HuH-7 (cell line): ENCODE measurements at regions not wholly inside any gene's neighbourhood (a gene's known extent, or its start where the extent isn't known, plus 50 kb on each side); places are given as distances from the start of the nearest gene placed in this dataset.
"Not testable (repeated sequence)": the region's sequence is repeated elsewhere in the genome, so short reads cannot be mapped to it uniquely, and the experiment has no call there.

Experiments used
- DNase-seq: peaks from one replicate; pipeline ENCODE4 v3.0.0; 2011; ENCODE audit warnings: low spot score

GRCh38 chr2:196279541-196279940 lies 108.2 kb upstream of the STK17B start:
- no peak for DNase-seq

GRCh38 chr2:196284144-196284844 lies 112.9 kb upstream of the STK17B start:
- DNase-seq, result no peak

GRCh38 chr2:196284866-196285557 lies 113.6 kb upstream of the STK17B start:
- DNase-seq, result no peak

- no peak for DNase-seq
Measured at GRCh38 chr2:196286821-196287220, 115.4 kb upstream of the STK17B start.

- DNase-seq, result no peak
Measured at GRCh38 chr2:196287523-196287922, 116.1 kb upstream of the STK17B start.

GRCh38 chr2:196288006-196288538 lies 116.7 kb upstream of the STK17B start:
- no peak for DNase-seq

GRCh38 chr2:196289000-196289399 lies 117.6 kb upstream of the STK17B start:
- no peak for DNase-seq

GRCh38 chr2:196290136-196290535 lies 118.8 kb upstream of the STK17B start:
- no peak for DNase-seq

GRCh38 chr2:196290569-196290968 lies 119.2 kb upstream of the STK17B start:
- DNase-seq, result no peak

- no peak for DNase-seq
Measured at GRCh38 chr2:196291426-196291825, 120.0 kb upstream of the STK17B start.

- DNase-seq, result no peak
Measured at GRCh38 chr2:196291873-196292800, 120.8 kb upstream of the STK17B start.

- no peak for DNase-seq
Measured at GRCh38 chr2:196293751-196294515, 122.6 kb upstream of the STK17B start.

GRCh38 chr2:196294516-196294909 lies 123.1 kb upstream of the STK17B start:
- no peak for DNase-seq

GRCh38 chr2:196295005-196295404 lies 123.6 kb upstream of the STK17B start:
- DNase-seq, result no peak

- DNase-seq, result not testable (repeated sequence)
Measured at GRCh38 chr2:196298106-196298723, 126.8 kb upstream of the STK17B start.

GRCh38 chr2:196307775-196308305 lies 136.5 kb upstream of the STK17B start:
- no peak for DNase-seq

GRCh38 chr2:196309691-196310090 lies 138.3 kb upstream of the STK17B start:
- DNase-seq, result no peak

GRCh38 chr2:196314157-196314556 lies 142.8 kb upstream of the STK17B start:
- no peak for DNase-seq

- DNase-seq, result no peak
Measured at GRCh38 chr2:196314780-196315179, 143.4 kb upstream of the STK17B start.

- DNase-seq, result no peak
Measured at GRCh38 chr2:196315388-196316049, 144.1 kb upstream of the STK17B start.
